Endothelial cell of hepatic sinusoid (primary cell): ENCODE measurements at regions not wholly inside any gene's neighbourhood (a gene's known extent, or its start where the extent isn't known, plus 50 kb on each side); places are given as distances from the start of the nearest gene placed in this dataset.
"Not testable (repeated sequence)": the region's sequence is repeated elsewhere in the genome, so short reads cannot be mapped to it uniquely, and the experiment has no call there.

ENCODE experiments used
- in situ Hi-C: cut with HindIII; loops from 2 replicates; pipeline ENCODE4 v1.10.0; 2017; ENCODE audit warnings: low sequenced_read_pairs

GRCh38 chr3:153369561-153370374, 207.7 kb downstream of the RAP2B start:
- in situ Hi-C loops: no loop called here

- in situ Hi-C loops: no loop called here
These were observed 208.7 kb downstream of the RAP2B start for GRCh38 chr3:153370680-153371079.

- in situ Hi-C loops: no loop called here
These were observed 210.3 kb downstream of the RAP2B start for GRCh38 chr3:153372326-153372725.

- in situ Hi-C loops: no loop called here
These were observed 211.6 kb downstream of the RAP2B start for GRCh38 chr3:153373606-153374005.

- in situ Hi-C loops: not testable (repeated sequence)
These were observed 216.3 kb downstream of the RAP2B start for GRCh38 chr3:153378366-153378765.

GRCh38 chr3:153379516-153379915, 217.5 kb downstream of the RAP2B start:
- in situ Hi-C loops: no loop called here

- in situ Hi-C loops: no loop called here
These were observed 223.3 kb downstream of the RAP2B start for GRCh38 chr3:153385343-153385742.

GRCh38 chr3:153392363-153392762, 230.3 kb downstream of the RAP2B start:
- in situ Hi-C loops: no loop called here

GRCh38 chr3:153394017-153394416, 232.0 kb downstream of the RAP2B start:
- in situ Hi-C loops: no loop called here

GRCh38 chr3:153396581-153396980, 234.6 kb downstream of the RAP2B start:
- in situ Hi-C loops: no loop called here

- in situ Hi-C loops: no loop called here
These were observed 235.8 kb downstream of the RAP2B start for GRCh38 chr3:153397794-153398193.

GRCh38 chr3:153399636-153400035, 237.6 kb downstream of the RAP2B start:
- in situ Hi-C loops: no loop called here

GRCh38 chr3:153400641-153401040, 238.6 kb downstream of the RAP2B start:
- in situ Hi-C loops: no loop called here

- in situ Hi-C loops: no loop called here
These were observed 242.1 kb downstream of the RAP2B start for GRCh38 chr3:153404157-153404556.

GRCh38 chr3:153405320-153405719, 243.3 kb downstream of the RAP2B start:
- in situ Hi-C loops: not testable (repeated sequence)

- in situ Hi-C loops: no loop called here
These were observed 248.5 kb downstream of the RAP2B start for GRCh38 chr3:153410517-153410916.

- in situ Hi-C loops: no loop called here
These were observed 253.0 kb downstream of the RAP2B start for GRCh38 chr3:153414982-153415381.

- in situ Hi-C loops: no loop called here
These were observed 260.3 kb downstream of the RAP2B start for GRCh38 chr3:153422314-153422713.

GRCh38 chr3:153423820-153424219, 261.8 kb downstream of the RAP2B start:
- in situ Hi-C loops: not testable (repeated sequence)

GRCh38 chr3:153426344-153426743, 264.3 kb downstream of the RAP2B start:
- in situ Hi-C loops: no loop called here

GRCh38 chr3:153426803-153427202, 264.8 kb downstream of the RAP2B start:
- in situ Hi-C loops: no loop called here

- in situ Hi-C loops: no loop called here
These were observed 267.8 kb downstream of the RAP2B start for GRCh38 chr3:153429821-153430220.

- in situ Hi-C loops: no loop called here
These were observed 269.1 kb downstream of the RAP2B start for GRCh38 chr3:153431076-153431475.
